ENCODE measurements at regions not wholly inside any gene's neighbourhood (a gene's known extent, or its start where the extent isn't known, plus 50 kb on each side); places are given as distances from the start of the nearest gene placed in this dataset.

- TF ChIP-seq FOXP2 (optimal IDR thresholded peaks at IDR 0.05; ENCODE audit: borderline replicate concordance, extremely low read depth, extremely low read length, insufficient read depth) (no peak), POLR2AphosphoS5 (IDR thresholded peaks at IDR 0.05; ENCODE audit: low read depth, low read length) (no peak), REST (IDR thresholded peaks at IDR 0.05; ENCODE audit: insufficient read depth in 1 of 2, low read depth in 2 of 2, low read length in 2 of 2) (no peak)
These were observed 434.7 kb upstream of the ARRDC4 start for GRCh38 chr15:97525809-97526208.

All from PFSK-1 (cell line).